ENCODE measurements at regions not wholly inside any gene's neighbourhood (a gene's known extent, or its start where the extent isn't known, plus 50 kb on each side); places are given as distances from the start of the nearest gene placed in this dataset.

DNA sequence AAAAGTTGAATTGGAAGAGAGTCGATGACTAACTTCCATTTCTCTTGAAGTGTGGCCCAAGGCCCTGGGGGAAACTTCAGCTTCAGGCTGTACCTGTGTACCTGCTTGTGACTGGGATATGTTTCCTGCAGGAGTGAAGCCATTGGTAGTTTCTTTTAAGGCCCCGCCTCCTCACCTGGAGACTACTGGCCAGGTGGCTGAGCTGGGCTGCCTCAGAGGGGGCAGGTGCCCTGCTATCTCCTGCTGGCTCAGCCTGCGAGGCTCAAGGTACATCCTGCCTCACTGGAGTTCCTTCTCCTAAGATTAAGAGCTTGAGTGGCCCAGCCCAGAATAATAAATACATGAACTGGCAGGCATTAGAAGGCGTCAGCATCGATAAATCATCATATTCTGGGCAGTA lies 121.6 kb upstream of the ROPN1 start:
- intact Hi-C loops (cut with DNase I), result no loop called here
- Histone ChIP-seq H3K27ac (no peak overlapping the region), H3K4me3 (no peak overlapping the region), H3K9me3 (no peaks in the 10 kb centered on the region), H3K36me3 (no peaks in the 10 kb centered on the region), H3K27me3 (no peaks in the 10 kb centered on the region), H3K4me1 (ENCODE audit: insufficient read depth) (peaks cover 2% of the 10 kb centered on the region)
- TF ChIP-seq, protein P1, sequence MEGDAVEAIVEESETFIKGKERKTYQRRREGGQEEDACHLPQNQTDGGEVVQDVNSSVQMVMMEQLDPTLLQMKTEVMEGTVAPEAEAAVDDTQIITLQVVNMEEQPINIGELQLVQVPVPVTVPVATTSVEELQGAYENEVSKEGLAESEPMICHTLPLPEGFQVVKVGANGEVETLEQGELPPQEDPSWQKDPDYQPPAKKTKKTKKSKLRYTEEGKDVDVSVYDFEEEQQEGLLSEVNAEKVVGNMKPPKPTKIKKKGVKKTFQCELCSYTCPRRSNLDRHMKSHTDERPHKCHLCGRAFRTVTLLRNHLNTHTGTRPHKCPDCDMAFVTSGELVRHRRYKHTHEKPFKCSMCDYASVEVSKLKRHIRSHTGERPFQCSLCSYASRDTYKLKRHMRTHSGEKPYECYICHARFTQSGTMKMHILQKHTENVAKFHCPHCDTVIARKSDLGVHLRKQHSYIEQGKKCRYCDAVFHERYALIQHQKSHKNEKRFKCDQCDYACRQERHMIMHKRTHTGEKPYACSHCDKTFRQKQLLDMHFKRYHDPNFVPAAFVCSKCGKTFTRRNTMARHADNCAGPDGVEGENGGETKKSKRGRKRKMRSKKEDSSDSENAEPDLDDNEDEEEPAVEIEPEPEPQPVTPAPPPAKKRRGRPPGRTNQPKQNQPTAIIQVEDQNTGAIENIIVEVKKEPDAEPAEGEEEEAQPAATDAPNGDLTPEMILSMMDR (IDR thresholded peaks at IDR 0.05), result no peak
- TF ChIP-seq EP300 (IDR thresholded peaks at IDR 0.05), result no peak
- no peak for TF ChIP-seq POLR2A (IDR thresholded peaks at IDR 0.05)
- DNase-seq, result no peak
- WGBS, 3 donors, result 93 to 99% (median 94%) methylated on average over 5 of the region's 5 CpGs

DNA sequence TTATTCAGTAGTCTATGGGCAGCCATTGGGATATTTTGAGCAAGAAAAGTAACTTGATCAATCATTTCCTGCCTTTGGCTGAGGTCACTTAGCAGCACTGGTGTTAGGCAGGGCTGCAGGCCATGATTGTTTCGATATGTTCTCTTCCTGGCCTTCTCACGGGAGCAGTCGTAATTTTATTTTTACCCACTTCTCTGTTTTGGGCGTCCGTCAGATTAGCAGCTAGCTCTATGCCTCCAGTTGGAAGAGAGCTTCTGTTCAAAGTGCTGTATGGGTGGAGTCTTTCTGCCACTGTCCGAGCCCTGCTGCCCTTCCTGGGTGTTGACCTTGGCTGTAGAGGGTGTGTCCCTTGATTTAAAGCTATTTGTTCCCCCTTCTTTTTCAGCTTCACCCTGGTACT lies 123.4 kb upstream of the ROPN1 start:
- peaks cover 2% of the 10 kb centered on the region for H3K4me1 ChIP-seq (ENCODE audit: insufficient read depth)
- H3K27ac ChIP-seq, result no peak overlapping the region
- H3K36me3 ChIP-seq, result no peaks in the 10 kb centered on the region
- no peaks in the 10 kb centered on the region for H3K27me3 ChIP-seq
- no peaks in the 10 kb centered on the region for H3K9me3 ChIP-seq
- intact Hi-C loops (cut with DNase I), result no loop called here
- no peak overlapping the region for H3K4me3 ChIP-seq
- no peak for DNase-seq
- no peak for TF ChIP-seq POLR2A (IDR thresholded peaks at IDR 0.05)
- TF ChIP-seq, protein P1 (IDR thresholded peaks at IDR 0.05), result no peak
- no peak for TF ChIP-seq EP300 (IDR thresholded peaks at IDR 0.05)
- 75 to 84% (median 82%) methylated on average over 6 of the region's 6 CpGs for whole genome bisulfite sequencing, 3 donors

DNA sequence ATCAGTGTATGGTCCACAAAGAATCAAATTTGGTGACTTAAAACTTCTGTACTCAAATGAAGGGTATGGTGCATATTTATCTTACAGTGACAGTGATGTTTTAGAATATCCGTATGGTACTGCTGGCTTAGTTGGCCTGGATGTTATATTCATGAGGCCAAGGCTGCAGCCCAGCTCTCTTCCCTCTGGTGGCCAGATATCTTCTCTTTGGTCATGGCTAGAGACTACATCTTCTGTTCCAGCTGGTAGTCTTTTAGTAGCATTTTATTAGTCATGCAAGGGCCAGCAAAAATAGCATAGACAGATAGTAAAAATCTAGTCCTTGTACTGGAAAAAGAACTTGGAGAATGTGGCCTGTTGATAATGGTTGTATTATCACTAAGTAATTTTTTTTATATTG lies 124.0 kb upstream of the ROPN1 start:
- no peak overlapping the region for H3K27ac ChIP-seq

DNA sequence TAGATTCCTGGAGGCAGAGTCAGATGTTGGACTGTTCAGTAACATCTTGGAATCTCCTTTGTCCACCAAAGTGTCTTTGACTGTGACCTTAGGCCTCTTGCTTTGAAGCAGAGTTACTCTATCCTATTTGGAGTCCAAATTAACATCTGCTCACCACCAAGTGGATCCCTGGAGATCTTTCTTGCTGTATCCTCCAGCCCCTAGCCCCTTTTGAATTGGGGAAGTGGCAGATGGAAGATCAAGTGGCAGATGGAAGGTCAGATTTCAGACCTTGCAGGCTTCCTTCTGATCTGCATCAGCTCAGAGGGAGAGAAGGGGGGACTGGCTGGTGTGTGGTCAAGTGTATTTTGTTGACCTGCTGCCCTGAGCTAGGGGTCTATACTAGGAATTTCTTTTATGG lies 125.0 kb upstream of the ROPN1 start:
- no peak for TF ChIP-seq EP300 (IDR thresholded peaks at IDR 0.05)
- TF ChIP-seq POLR2A (IDR thresholded peaks at IDR 0.05), result no peak
- TF ChIP-seq, protein P1 (IDR thresholded peaks at IDR 0.05), result no peak
- no peaks in the 10 kb centered on the region for H3K27me3 ChIP-seq
- H3K4me1 ChIP-seq (ENCODE audit: insufficient read depth), result peaks cover 2% of the 10 kb centered on the region
- no peak overlapping the region for H3K4me3 ChIP-seq
- no peak for DNase-seq
- no peaks in the 10 kb centered on the region for H3K9me3 ChIP-seq
- intact Hi-C loops (cut with DNase I), result no loop called here
- no peak overlapping the region for H3K27ac ChIP-seq
- H3K36me3 ChIP-seq, result no peaks in the 10 kb centered on the region

More for the DNA sequence above, 124.0 kb upstream of the ROPN1 start:
- no peaks in the 10 kb centered on the region for H3K36me3 ChIP-seq
- H3K4me1 ChIP-seq (ENCODE audit: insufficient read depth), result peaks cover 2% of the 10 kb centered on the region
- intact Hi-C loops (cut with DNase I), result no loop called here
- TF ChIP-seq, protein P1 (IDR thresholded peaks at IDR 0.05), result no peak
- TF ChIP-seq POLR2A (IDR thresholded peaks at IDR 0.05) (no peak), EP300 (IDR thresholded peaks at IDR 0.05) (no peak)
- DNase-seq, result no peak
- 30 to 47% (median 44%) methylated on average over 1 of the region's 1 CpG for WGBS, 3 donors
- no peaks in the 10 kb centered on the region for H3K27me3 ChIP-seq
- no peaks in the 10 kb centered on the region for H3K9me3 ChIP-seq
- no peak overlapping the region for H3K4me3 ChIP-seq

DNA sequence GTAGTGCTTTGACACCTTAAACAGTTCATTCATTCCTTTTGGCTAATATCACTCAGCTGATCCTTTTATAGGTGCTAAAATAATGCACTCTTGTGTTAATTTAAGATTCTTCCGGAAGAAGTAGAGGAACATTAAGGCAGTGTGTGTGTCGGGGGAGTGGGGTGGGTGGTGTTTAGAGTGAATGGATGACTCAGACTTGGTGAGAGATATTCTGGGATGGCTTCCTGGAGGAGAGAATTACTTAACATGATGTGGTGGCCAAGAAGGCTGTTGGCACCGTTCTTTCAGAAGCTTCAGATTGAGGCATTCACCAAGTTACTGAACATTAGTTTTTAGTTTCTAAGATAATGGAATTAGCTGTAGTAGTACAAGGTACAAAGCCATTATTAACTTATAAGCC lies 125.6 kb upstream of the ROPN1 start:
- peaks cover 2% of the 10 kb centered on the region for H3K4me1 ChIP-seq (ENCODE audit: insufficient read depth)
- no peaks in the 10 kb centered on the region for H3K27me3 ChIP-seq
- WGBS, 3 donors, result 56 to 76% (median 66%) methylated on average over 3 of the region's 3 CpGs
- H3K9me3 ChIP-seq, result no peaks in the 10 kb centered on the region
- DNase-seq, result no peak
- no peaks in the 10 kb centered on the region for H3K36me3 ChIP-seq
- H3K4me3 ChIP-seq, result no peak overlapping the region
- no peak overlapping the region for H3K27ac ChIP-seq
- TF ChIP-seq EP300 (IDR thresholded peaks at IDR 0.05), result no peak
- TF ChIP-seq, protein P1 (IDR thresholded peaks at IDR 0.05), result no peak
- TF ChIP-seq POLR2A (IDR thresholded peaks at IDR 0.05), result no peak
- intact Hi-C loops (cut with DNase I), result no loop called here
